GM23338 (cell line): ENCODE measurements at regions not wholly inside any gene's neighbourhood (a gene's known extent, or its start where the extent isn't known, plus 50 kb on each side); places are given as distances from the start of the nearest gene placed in this dataset.

Experiments
- CREB1 ChIP-seq: fragments of 250-450 bp; sonication (Bioruptor Pico); IDR thresholded peaks from 2 replicates; pipeline ENCODE4 v1.5.0; 2020; ENCODE audit warnings: low read depth, mild to moderate bottlenecking, moderate library complexity
- CTCF ChIP-seq, 2 experiments: fragments of 200-600 bp in 1 of 2; sonication (generic) in 1 of 2; conservative IDR thresholded peaks; 2 replicates each; pipeline versions ENCODE4 v1.5.1 to v1.6.1; 2016 to 2017; ENCODE audit warnings: antibody characterized with exemption in 2 of 2, low read depth in 2 of 2, mild to moderate bottlenecking in 2 of 2, moderate library complexity in 1 of 2
- EZH2 ChIP-seq: fragments of 200-600 bp; sonication (generic); IDR thresholded peaks from one replicate; pipeline ENCODE4 v1.8.0; 2017; ENCODE audit warnings: antibody characterized with exemption, mild to moderate bottlenecking, low read depth; ENCODE audit not compliant: unreplicated experiment
- EZH2phosphoT487 ChIP-seq: fragments of 200-600 bp; sonication (generic); IDR thresholded peaks from one replicate; pipeline ENCODE4 v1.8.1; 2018; ENCODE audit warnings: antibody characterized with exemption; ENCODE audit not compliant: unreplicated experiment
- JUNB ChIP-seq: IDR thresholded peaks from one replicate; pipeline ENCODE4 v1.6.1; 2016; ENCODE audit warnings: antibody characterized with exemption; ENCODE audit not compliant: unreplicated experiment
- NANOG ChIP-seq: IDR thresholded peaks from 2 replicates; pipeline ENCODE4 v1.6.1; 2016; ENCODE audit warnings: antibody characterized with exemption, borderline replicate concordance
- POLR2AphosphoS5 ChIP-seq: IDR thresholded peaks from 2 replicates; pipeline ENCODE4 v1.6.1; 2016; ENCODE audit warnings: antibody characterized with exemption, low read depth
- STAT1 ChIP-seq: IDR thresholded peaks from one replicate; pipeline ENCODE4 v1.6.1; 2016; ENCODE audit warnings: antibody characterized with exemption; ENCODE audit not compliant: unreplicated experiment
- ZNF114 ChIP-seq: fragments of 250-450 bp; sonication (Bioruptor Pico); IDR thresholded peaks from 2 replicates; pipeline ENCODE4 v1.5.0; 2020; ENCODE audit warnings: mild to moderate bottlenecking, moderate library complexity
- ZNF331 ChIP-seq: fragments of 250-450 bp; sonication (Bioruptor Pico); IDR thresholded peaks from 2 replicates; pipeline ENCODE4 v1.5.0; 2020; ENCODE audit warnings: low read depth, mild to moderate bottlenecking, moderate library complexity
- ZNF462 ChIP-seq: fragments of 250-450 bp; sonication (Bioruptor Pico); IDR thresholded peaks from 2 replicates; pipeline ENCODE4 v1.5.0; 2020; ENCODE audit warnings: mild to moderate bottlenecking, moderate library complexity
- TF ChIP-seq, protein P1 (sequence below): IDR thresholded peaks from 2 replicates; pipeline ENCODE4 v1.6.1; 2016; ENCODE audit warnings: antibody characterized with exemption
- TF ChIP-seq, protein P2 (sequence below): IDR thresholded peaks from one replicate; pipeline ENCODE4 v1.6.1; 2018; ENCODE audit warnings: antibody characterized with exemption; ENCODE audit not compliant: unreplicated experiment

DNA sequence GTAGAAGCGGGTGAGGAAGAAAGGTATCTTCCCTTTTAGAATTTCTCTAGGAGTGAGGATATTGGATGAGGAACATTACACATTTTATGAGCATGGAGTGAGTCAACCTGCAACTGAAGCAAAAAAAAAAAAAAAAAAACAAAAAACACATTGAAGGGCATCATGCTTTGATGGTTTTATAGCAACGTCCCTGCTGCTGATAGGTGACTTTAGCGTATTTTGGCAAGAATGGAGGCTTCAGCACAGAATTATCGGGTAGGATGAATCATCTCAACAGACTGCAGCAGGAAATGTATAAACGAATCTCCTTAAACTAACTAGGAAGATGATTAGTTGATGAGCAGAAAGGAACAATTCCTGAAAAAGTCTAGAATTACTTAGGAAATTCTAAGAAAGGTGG lies 1359.6 kb upstream of the ATXN8OS start:
- TF ChIP-seq CTCF (conservative IDR thresholded peaks at IDR 0.05; ENCODE audit: low read depth in 2 of 2) (no peak), POLR2AphosphoS5 (no peak), EZH2 (no peak), CREB1 (CRISPR knock-in tag) (no peak), EZH2phosphoT487 (no peak), ZNF114 (CRISPR knock-in tag) (no peak), NANOG (no peak), STAT1 (no peak), JUNB (no peak), ZNF462 (CRISPR knock-in tag) (no peak), ZNF331 (CRISPR knock-in tag) (no peak)
- TF ChIP-seq, protein P1, sequence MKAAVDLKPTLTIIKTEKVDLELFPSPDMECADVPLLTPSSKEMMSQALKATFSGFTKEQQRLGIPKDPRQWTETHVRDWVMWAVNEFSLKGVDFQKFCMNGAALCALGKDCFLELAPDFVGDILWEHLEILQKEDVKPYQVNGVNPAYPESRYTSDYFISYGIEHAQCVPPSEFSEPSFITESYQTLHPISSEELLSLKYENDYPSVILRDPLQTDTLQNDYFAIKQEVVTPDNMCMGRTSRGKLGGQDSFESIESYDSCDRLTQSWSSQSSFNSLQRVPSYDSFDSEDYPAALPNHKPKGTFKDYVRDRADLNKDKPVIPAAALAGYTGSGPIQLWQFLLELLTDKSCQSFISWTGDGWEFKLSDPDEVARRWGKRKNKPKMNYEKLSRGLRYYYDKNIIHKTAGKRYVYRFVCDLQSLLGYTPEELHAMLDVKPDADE = no peak
- TF ChIP-seq, protein P2, sequence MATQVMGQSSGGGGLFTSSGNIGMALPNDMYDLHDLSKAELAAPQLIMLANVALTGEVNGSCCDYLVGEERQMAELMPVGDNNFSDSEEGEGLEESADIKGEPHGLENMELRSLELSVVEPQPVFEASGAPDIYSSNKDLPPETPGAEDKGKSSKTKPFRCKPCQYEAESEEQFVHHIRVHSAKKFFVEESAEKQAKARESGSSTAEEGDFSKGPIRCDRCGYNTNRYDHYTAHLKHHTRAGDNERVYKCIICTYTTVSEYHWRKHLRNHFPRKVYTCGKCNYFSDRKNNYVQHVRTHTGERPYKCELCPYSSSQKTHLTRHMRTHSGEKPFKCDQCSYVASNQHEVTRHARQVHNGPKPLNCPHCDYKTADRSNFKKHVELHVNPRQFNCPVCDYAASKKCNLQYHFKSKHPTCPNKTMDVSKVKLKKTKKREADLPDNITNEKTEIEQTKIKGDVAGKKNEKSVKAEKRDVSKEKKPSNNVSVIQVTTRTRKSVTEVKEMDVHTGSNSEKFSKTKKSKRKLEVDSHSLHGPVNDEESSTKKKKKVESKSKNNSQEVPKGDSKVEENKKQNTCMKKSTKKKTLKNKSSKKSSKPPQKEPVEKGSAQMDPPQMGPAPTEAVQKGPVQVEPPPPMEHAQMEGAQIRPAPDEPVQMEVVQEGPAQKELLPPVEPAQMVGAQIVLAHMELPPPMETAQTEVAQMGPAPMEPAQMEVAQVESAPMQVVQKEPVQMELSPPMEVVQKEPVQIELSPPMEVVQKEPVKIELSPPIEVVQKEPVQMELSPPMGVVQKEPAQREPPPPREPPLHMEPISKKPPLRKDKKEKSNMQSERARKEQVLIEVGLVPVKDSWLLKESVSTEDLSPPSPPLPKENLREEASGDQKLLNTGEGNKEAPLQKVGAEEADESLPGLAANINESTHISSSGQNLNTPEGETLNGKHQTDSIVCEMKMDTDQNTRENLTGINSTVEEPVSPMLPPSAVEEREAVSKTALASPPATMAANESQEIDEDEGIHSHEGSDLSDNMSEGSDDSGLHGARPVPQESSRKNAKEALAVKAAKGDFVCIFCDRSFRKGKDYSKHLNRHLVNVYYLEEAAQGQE = no peak
